ENCODE measurements at regions not wholly inside any gene's neighbourhood (a gene's known extent, or its start where the extent isn't known, plus 50 kb on each side); places are given as distances from the start of the nearest gene placed in this dataset.
"Not testable (repeated sequence)": the region's sequence is repeated elsewhere in the genome, so short reads cannot be mapped to it uniquely, and the experiment has no call there.

- no peaks in the 10 kb centered on the region for H3K4me1 Mint-ChIP-seq
- DNase-seq: no peak
- no peak overlapping the region for H3K27ac Mint-ChIP-seq
- H3K9me3 Mint-ChIP-seq: peaks cover 3 to 23% (median 14%) of the 10 kb centered on the region in 6 donors
- H3K36me3 Mint-ChIP-seq: no peaks in the 10 kb centered on the region
- no peak overlapping the region for H3K4me3 Mint-ChIP-seq
- H3K27me3 Mint-ChIP-seq (ENCODE audit: low read depth in 3 of 3): peaks cover 0 to 3% (median 0%) of the 10 kb centered on the region in 3 donors
These were observed 398.0 kb downstream of the CPS1 start for GRCh38 chr2:210954386-210954907.

- peaks cover 0 to 3% (median 0%) of the 10 kb centered on the region in 3 donors for H3K27me3 Mint-ChIP-seq (ENCODE audit: low read depth in 3 of 3)
These were observed 399.2 kb downstream of the CPS1 start for GRCh38 chr2:210955591-210955990.

DNA sequence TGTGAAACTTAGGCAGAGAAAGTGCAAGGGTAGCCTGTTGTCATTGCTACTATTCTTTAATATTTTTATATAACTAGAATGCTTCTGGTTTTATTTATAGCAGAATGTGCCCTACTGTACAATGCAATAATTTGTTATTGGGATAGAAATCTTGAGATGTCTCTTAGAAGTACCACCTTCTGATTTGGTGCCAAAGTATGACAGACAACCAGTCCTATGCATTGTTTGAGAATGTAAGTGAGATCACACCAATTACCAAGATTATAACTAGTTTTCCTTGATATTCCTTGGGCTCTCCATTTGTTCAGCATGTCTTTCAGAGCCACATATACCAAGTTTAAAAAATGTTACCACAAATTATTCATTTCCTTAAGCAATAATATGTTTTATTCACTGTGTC is 399.7 kb downstream of the CPS1 start:
- Mint-ChIP-seq H3K36me3 (no peaks in the 10 kb centered on the region), H3K27ac (no peak overlapping the region), H3K27me3 (ENCODE audit: low read depth in 3 of 3) (peaks cover 0 to 3% (median 0%) of the 10 kb centered on the region in 3 donors), H3K4me1 (no peaks in the 10 kb centered on the region), H3K4me3 (no peak overlapping the region), H3K9me3 (peaks cover 3 to 23% (median 16%) of the 10 kb centered on the region in 6 donors)
- no peak for DNase-seq

More at GRCh38 chr2:210955591-210955990, 399.2 kb downstream of the CPS1 start:
- no peak overlapping the region for H3K4me3 Mint-ChIP-seq
- no peaks in the 10 kb centered on the region for H3K36me3 Mint-ChIP-seq
- DNase-seq: no peak
- peaks cover 3 to 23% (median 16%) of the 10 kb centered on the region in 6 donors for H3K9me3 Mint-ChIP-seq
- H3K4me1 Mint-ChIP-seq: no peaks in the 10 kb centered on the region
- H3K27ac Mint-ChIP-seq: no peak overlapping the region

DNA sequence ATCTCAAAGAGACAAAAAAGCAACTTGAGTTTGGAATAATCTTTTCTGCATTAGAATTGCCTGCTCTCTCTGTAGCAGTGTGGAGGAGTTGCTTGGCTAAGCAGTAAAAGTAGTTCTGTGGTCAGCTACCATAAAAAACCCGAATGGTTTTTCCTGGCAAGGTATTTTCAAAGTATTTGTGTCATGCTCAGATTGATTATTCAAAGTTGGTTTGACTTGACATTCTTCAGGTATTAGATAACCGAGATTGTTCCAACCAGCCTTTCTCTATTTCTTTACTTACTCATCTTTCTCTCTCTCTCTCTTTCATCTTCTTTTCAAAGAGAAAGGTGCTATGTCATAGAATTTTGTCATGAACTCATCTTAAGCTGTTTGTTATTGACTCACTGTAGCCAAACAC is 404.9 kb downstream of the CPS1 start:
- DNase-seq: no peak
- peaks cover 0 to 33% (median 8%) of the 10 kb centered on the region in 6 donors for H3K9me3 Mint-ChIP-seq
- H3K4me1 Mint-ChIP-seq: no peaks in the 10 kb centered on the region
- no peak overlapping the region for H3K4me3 Mint-ChIP-seq
- no peaks in the 10 kb centered on the region for H3K36me3 Mint-ChIP-seq
- no peak overlapping the region for H3K27ac Mint-ChIP-seq
- no peaks in the 10 kb centered on the region for H3K27me3 Mint-ChIP-seq (ENCODE audit: low read depth in 3 of 3)

- Mint-ChIP-seq H3K4me1 (no peaks in the 10 kb centered on the region), H3K27ac (no peak overlapping the region), H3K36me3 (no peaks in the 10 kb centered on the region), H3K9me3 (peaks cover 3 to 31% (median 7%) of the 10 kb centered on the region in 6 donors), H3K27me3 (ENCODE audit: low read depth in 3 of 3) (no peaks in the 10 kb centered on the region), H3K4me3 (no peak overlapping the region)
- DNase-seq: no peak
These were observed 407.0 kb downstream of the CPS1 start for GRCh38 chr2:210963386-210963785.

GRCh38 chr2:210964141-210964764 is 407.9 kb downstream of the CPS1 start:
- Mint-ChIP-seq H3K9me3 (peaks cover 3 to 23% (median 5%) of the 10 kb centered on the region in 6 donors), H3K27ac (no peak overlapping the region), H3K27me3 (ENCODE audit: low read depth in 3 of 3) (no peaks in the 10 kb centered on the region), H3K4me3 (no peak overlapping the region), H3K36me3 (no peaks in the 10 kb centered on the region), H3K4me1 (no peaks in the 10 kb centered on the region)
- DNase-seq: no peak

DNA sequence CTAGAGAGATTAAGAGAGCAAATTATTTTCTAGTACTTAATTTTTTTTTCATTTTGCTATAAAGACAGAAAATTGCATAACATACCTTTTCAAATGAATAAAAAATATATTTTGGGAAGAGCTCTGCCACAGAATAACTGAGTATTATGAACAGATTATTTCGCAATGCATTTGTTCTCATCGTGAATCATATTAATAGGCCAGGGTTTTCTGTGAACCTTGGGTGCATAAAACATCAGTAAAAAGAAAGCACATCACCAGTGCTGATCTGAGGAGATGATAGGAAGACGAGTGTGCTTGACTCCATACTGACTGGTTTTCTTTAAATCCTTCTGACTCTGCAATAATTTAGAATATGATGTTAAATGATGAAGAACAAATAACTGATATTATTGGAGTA is 409.1 kb downstream of the CPS1 start:
- DNase-seq: no peak
- no peaks in the 10 kb centered on the region for H3K27me3 Mint-ChIP-seq (ENCODE audit: low read depth in 3 of 3)
- no peaks in the 10 kb centered on the region for H3K4me1 Mint-ChIP-seq
- no peaks in the 10 kb centered on the region for H3K36me3 Mint-ChIP-seq
- no peak overlapping the region for H3K27ac Mint-ChIP-seq
- peaks cover 0 to 23% (median 9%) of the 10 kb centered on the region in 6 donors for H3K9me3 Mint-ChIP-seq
- no peak overlapping the region for H3K4me3 Mint-ChIP-seq

DNA sequence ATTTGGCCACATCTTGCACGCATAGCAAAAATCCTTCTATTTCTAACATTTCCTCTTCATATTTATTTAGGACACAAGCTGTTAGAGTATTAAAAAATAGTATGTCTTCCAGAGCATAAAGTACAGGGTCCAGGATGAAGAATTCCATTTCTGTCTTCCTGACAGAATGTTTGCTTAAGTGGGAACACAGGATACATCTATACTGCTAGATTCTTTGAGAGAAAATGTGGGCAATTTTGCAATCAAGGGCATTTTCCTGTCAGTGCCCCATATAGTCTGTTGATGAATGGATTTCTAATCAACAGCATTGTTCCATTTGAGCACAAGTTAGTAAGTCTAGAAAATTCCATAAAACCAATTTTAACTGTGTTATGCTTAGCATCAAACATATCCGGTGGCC is 409.9 kb downstream of the CPS1 start:
- Mint-ChIP-seq H3K4me1 (no peaks in the 10 kb centered on the region), H3K27ac (no peak overlapping the region)

DNA sequence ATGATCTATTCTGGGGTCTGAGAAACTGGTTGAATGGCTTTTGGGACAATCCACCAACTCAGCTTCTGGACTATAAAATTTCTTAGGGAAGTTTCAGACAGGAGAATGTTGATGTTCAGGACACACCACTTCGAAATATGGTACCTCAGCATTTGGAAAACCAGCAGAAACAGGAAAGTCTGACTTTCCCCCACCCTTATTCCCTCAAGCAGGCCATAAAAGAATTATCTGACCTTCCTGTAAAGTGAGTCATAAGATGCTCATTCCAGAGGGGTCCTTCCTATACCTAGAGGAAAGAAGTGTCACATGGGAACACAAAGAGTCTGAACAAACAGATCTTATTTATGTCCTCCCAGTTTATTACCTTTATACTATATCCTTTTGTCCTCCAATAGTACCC is 415.0 kb downstream of the CPS1 start:
- Mint-ChIP-seq H3K4me1 (no peaks in the 10 kb centered on the region), H3K9me3 (peaks cover 2 to 20% (median 7%) of the 10 kb centered on the region in 6 donors), H3K27ac (no peak overlapping the region), H3K36me3 (no peaks in the 10 kb centered on the region), H3K4me3 (no peak overlapping the region), H3K27me3 (ENCODE audit: low read depth in 3 of 3) (no peaks in the 10 kb centered on the region)
- no peak for DNase-seq

More for the DNA sequence above, 409.9 kb downstream of the CPS1 start:
- DNase-seq: no peak
- Mint-ChIP-seq H3K9me3 (peaks cover 0 to 23% (median 9%) of the 10 kb centered on the region in 6 donors), H3K36me3 (no peaks in the 10 kb centered on the region), H3K4me3 (no peak overlapping the region), H3K27me3 (ENCODE audit: low read depth in 3 of 3) (no peaks in the 10 kb centered on the region)

GRCh38 chr2:210986806-210987205 is 430.4 kb downstream of the CPS1 start:
- peaks cover 10 to 37% (median 21%) of the 10 kb centered on the region in 6 donors for H3K9me3 Mint-ChIP-seq
- not testable (repeated sequence) for H3K27me3 Mint-ChIP-seq (ENCODE audit: low read depth in 3 of 3); H3K4me1 Mint-ChIP-seq; H3K27ac Mint-ChIP-seq; DNase-seq; H3K4me3 Mint-ChIP-seq; H3K36me3 Mint-ChIP-seq

DNA sequence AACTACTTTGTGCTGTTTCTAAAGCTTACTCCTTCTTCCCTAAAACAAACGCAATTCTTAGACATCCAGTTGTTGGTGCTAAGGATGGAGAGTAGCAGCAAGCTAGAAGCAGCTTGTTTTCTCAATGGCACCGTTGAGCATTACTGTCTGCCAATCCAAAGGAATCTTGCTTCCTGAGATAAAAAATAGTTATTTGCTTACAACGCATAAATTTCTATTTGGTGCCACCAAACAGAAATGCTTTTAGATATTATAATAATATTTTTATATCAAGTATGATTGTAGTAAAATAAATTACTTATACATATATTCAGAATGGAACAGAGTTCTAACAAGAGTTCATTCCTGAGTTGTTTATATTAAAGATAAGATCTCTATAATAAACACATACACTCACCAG is 434.7 kb downstream of the CPS1 start:
- Mint-ChIP-seq H3K36me3 (no peaks in the 10 kb centered on the region), H3K27ac (no peak overlapping the region), H3K4me3 (no peak overlapping the region), H3K27me3 (ENCODE audit: low read depth in 3 of 3) (no peaks in the 10 kb centered on the region), H3K4me1 (no peaks in the 10 kb centered on the region), H3K9me3 (peaks cover 11 to 31% (median 15%) of the 10 kb centered on the region in 6 donors)
- no peak for DNase-seq

- peaks cover 4 to 21% (median 9%) of the 10 kb centered on the region in 6 donors for H3K9me3 Mint-ChIP-seq
- H3K36me3 Mint-ChIP-seq: no peaks in the 10 kb centered on the region
- H3K27ac Mint-ChIP-seq: no peak overlapping the region
- DNase-seq: no peak
- no peaks in the 10 kb centered on the region for H3K27me3 Mint-ChIP-seq (ENCODE audit: low read depth in 3 of 3)
- no peak overlapping the region for H3K4me3 Mint-ChIP-seq
- H3K4me1 Mint-ChIP-seq: no peaks in the 10 kb centered on the region
These were observed 437.7 kb downstream of the CPS1 start for GRCh38 chr2:210994104-210994503.

GRCh38 chr2:210997373-210997772 is 441.0 kb downstream of the CPS1 start:
- no peak for DNase-seq
- H3K4me1 Mint-ChIP-seq: no peaks in the 10 kb centered on the region
- no peak overlapping the region for H3K4me3 Mint-ChIP-seq

GRCh38 chr2:210998334-210998733 is 441.9 kb downstream of the CPS1 start:
- Mint-ChIP-seq H3K4me1 (no peaks in the 10 kb centered on the region), H3K27ac (no peak overlapping the region), H3K27me3 (ENCODE audit: low read depth in 3 of 3) (peaks cover 0 to 1% (median 0%) of the 10 kb centered on the region in 3 donors), H3K36me3 (no peaks in the 10 kb centered on the region), H3K9me3 (peaks cover 6 to 24% (median 13%) of the 10 kb centered on the region in 6 donors), H3K4me3 (no peak overlapping the region)
- no peak for DNase-seq

More at GRCh38 chr2:210997373-210997772, 441.0 kb downstream of the CPS1 start:
- peaks cover 0 to 1% (median 0%) of the 10 kb centered on the region in 3 donors for H3K27me3 Mint-ChIP-seq (ENCODE audit: low read depth in 3 of 3)
- peaks cover 6 to 29% (median 13%) of the 10 kb centered on the region in 6 donors for H3K9me3 Mint-ChIP-seq
- H3K27ac Mint-ChIP-seq: no peak overlapping the region
- H3K36me3 Mint-ChIP-seq: no peaks in the 10 kb centered on the region

DNA sequence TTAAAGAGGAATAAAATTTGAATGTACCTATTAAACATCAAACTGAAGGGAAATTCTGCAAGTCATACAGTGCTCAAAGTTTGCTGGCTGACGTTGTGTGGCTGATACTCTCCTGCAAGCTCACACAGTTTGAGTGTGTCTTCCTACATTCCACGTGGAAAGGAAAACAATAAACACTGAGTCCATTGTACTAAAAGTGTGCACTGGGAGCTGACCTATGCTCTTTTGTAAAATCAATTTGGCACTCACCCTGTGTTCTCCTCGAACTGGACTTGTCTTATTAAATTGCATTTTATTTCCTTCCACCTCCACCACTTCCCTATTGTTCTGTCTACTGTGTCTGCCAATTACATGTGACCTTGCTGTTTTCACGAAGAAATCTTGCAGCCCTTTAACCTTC is 458.0 kb downstream of the CPS1 start:
- peaks cover 1 to 34% (median 15%) of the 10 kb centered on the region in 6 donors for H3K9me3 Mint-ChIP-seq

More for the DNA sequence above, 458.0 kb downstream of the CPS1 start:
- H3K27me3 Mint-ChIP-seq (ENCODE audit: low read depth in 3 of 3): peaks cover 0 to 3% (median 0%) of the 10 kb centered on the region in 3 donors
- H3K36me3 Mint-ChIP-seq: no peaks in the 10 kb centered on the region
- no peak overlapping the region for H3K27ac Mint-ChIP-seq
- H3K4me3 Mint-ChIP-seq: no peak overlapping the region
- no peak for DNase-seq
- no peaks in the 10 kb centered on the region for H3K4me1 Mint-ChIP-seq

Data from immature natural killer cell (primary cell).